ENCODE measurements at regions not wholly inside any gene's neighbourhood (a gene's known extent, or its start where the extent isn't known, plus 50 kb on each side); places are given as distances from the start of the nearest gene placed in this dataset.

- Histone ChIP-seq H3K27ac (no peak overlapping the region), H3K4me1 (replicated peaks; ENCODE audit: insufficient read depth) (peaks cover 9% of the 10 kb centered on the region), H2AFZ (no peak overlapping the region), H3K9me2 (ENCODE audit: insufficient read depth) (no peaks in the 10 kb centered on the region), H3K4me2 (no peak overlapping the region), H3F3A (ENCODE audit: insufficient read depth, low read depth) (peaks cover 24% of the 10 kb centered on the region), H3K27me3 (ENCODE audit: insufficient read depth, low read depth) (no peaks in the 10 kb centered on the region), H3K9me3 (ENCODE audit: insufficient read depth, low read depth) (no peaks in the 10 kb centered on the region), H3K4me3 (no peak overlapping the region), H4K20me1 (ENCODE audit: insufficient read depth) (peaks cover 64% of the 10 kb centered on the region), H3K79me2 (ENCODE audit: low read depth) (peaks cover 79% of the 10 kb centered on the region), H3K36me3 (ENCODE audit: low read depth) (no peaks in the 10 kb centered on the region)
- intact Hi-C loops (cut with micrococcal nuclease; ENCODE audit: unreplicated experiment), result no loop called here
- ChIA-PET POLR2A (ENCODE audit: unreplicated experiment) (no interaction called here), CTCF (no interaction called here)
- TF ChIP-seq EZH2 (IDR thresholded peaks at IDR 0.05; ENCODE audit: low read depth), result no peak
- TF ChIP-seq, protein P1, sequence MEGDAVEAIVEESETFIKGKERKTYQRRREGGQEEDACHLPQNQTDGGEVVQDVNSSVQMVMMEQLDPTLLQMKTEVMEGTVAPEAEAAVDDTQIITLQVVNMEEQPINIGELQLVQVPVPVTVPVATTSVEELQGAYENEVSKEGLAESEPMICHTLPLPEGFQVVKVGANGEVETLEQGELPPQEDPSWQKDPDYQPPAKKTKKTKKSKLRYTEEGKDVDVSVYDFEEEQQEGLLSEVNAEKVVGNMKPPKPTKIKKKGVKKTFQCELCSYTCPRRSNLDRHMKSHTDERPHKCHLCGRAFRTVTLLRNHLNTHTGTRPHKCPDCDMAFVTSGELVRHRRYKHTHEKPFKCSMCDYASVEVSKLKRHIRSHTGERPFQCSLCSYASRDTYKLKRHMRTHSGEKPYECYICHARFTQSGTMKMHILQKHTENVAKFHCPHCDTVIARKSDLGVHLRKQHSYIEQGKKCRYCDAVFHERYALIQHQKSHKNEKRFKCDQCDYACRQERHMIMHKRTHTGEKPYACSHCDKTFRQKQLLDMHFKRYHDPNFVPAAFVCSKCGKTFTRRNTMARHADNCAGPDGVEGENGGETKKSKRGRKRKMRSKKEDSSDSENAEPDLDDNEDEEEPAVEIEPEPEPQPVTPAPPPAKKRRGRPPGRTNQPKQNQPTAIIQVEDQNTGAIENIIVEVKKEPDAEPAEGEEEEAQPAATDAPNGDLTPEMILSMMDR (conservative IDR thresholded peaks at IDR 0.05), result no peak
- BruUV-seq (replicated peaks), result no TSS peak
- no peak for DNase-seq
Measured at GRCh38 chr17:63124536-63124935, 158.5 kb downstream of the TANC2 start.

DNA sequence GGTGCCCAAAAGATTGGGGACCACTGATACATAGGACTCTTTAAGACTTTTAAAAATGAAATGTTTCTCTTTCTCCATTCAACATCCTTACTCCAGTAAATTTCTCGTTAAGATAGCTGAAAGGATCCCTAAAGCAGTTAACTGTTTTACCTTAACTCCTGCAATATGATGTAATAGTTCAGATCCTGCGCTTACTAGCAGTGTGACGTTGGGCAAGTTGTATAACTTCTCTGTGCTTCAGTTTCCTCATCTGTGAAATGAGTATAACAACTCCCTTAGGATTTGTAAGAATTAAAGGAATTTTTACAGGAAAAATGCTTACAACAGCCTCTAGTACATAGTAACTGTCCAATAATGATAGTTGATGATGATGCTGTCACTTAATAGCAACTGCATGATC is 158.9 kb downstream of the TANC2 start:
- no peak overlapping the region for H3K4me2 ChIP-seq
- no peaks in the 10 kb centered on the region for H3K9me2 ChIP-seq (ENCODE audit: insufficient read depth)
- no peak for DNase-seq
- intact Hi-C loops (cut with micrococcal nuclease; ENCODE audit: unreplicated experiment), result no loop called here
- H3K79me2 ChIP-seq (ENCODE audit: low read depth), result peaks cover 79% of the 10 kb centered on the region
- H4K20me1 ChIP-seq (ENCODE audit: insufficient read depth), result peaks cover 61% of the 10 kb centered on the region
- BruUV-seq (replicated peaks), result no TSS peak
- ChIA-PET POLR2A (ENCODE audit: unreplicated experiment) (no interaction called here), CTCF (no interaction called here)
- no peaks in the 10 kb centered on the region for H3K9me3 ChIP-seq (ENCODE audit: insufficient read depth, low read depth)
- no peak overlapping the region for H3K27ac ChIP-seq
- H3K27me3 ChIP-seq (ENCODE audit: insufficient read depth, low read depth), result no peaks in the 10 kb centered on the region
- no peak overlapping the region for H3K4me3 ChIP-seq
- H3F3A ChIP-seq (ENCODE audit: insufficient read depth, low read depth), result peaks cover 20% of the 10 kb centered on the region
- H3K36me3 ChIP-seq (ENCODE audit: low read depth), result no peaks in the 10 kb centered on the region
- H2AFZ ChIP-seq, result no peak overlapping the region
- H3K4me1 ChIP-seq (replicated peaks; ENCODE audit: insufficient read depth), result peaks cover 5% of the 10 kb centered on the region
- TF ChIP-seq, protein P1 (conservative IDR thresholded peaks at IDR 0.05), result no peak

DNA sequence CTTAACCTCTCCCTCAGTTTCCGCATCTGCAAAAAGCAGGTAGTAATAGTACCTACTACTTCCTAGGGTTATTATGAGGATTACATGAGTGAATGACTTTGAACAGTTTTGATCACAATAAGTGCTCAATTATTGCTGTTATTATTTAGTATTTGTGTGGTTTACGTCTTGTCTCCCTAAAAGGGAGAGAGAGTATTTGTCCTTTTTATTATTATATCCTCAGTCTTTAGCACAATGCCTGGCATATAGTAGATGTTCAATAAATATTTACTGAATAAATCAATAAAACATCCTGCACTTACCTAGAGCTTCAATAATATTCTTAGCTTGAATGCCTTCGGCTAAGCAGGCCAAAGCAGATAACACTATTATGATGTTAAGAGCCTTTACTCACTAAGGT is 160.0 kb downstream of the TANC2 start:
- Histone ChIP-seq H3F3A (ENCODE audit: insufficient read depth, low read depth) (peaks cover 14% of the 10 kb centered on the region), H3K9me3 (ENCODE audit: insufficient read depth, low read depth) (no peaks in the 10 kb centered on the region), H3K4me2 (no peak overlapping the region), H3K27me3 (ENCODE audit: insufficient read depth, low read depth) (no peaks in the 10 kb centered on the region), H3K79me2 (ENCODE audit: low read depth) (peaks cover 76% of the 10 kb centered on the region), H3K9me2 (ENCODE audit: insufficient read depth) (no peaks in the 10 kb centered on the region), H3K36me3 (ENCODE audit: low read depth) (no peaks in the 10 kb centered on the region), H3K4me3 (no peak overlapping the region), H4K20me1 (ENCODE audit: insufficient read depth) (peaks cover 57% of the 10 kb centered on the region), H3K27ac (no peak overlapping the region), H3K4me1 (replicated peaks; ENCODE audit: insufficient read depth) (no peaks in the 10 kb centered on the region), H2AFZ (no peak overlapping the region)
- no TSS peak for BruUV-seq (replicated peaks)
- intact Hi-C loops (cut with micrococcal nuclease; ENCODE audit: unreplicated experiment), result no loop called here
- no peak for TF ChIP-seq EZH2 (IDR thresholded peaks at IDR 0.05; ENCODE audit: low read depth)
- TF ChIP-seq, protein P1 (conservative IDR thresholded peaks at IDR 0.05), result no peak
- no peak for DNase-seq
- ChIA-PET CTCF (no interaction called here), POLR2A (ENCODE audit: unreplicated experiment) (no interaction called here)
